ENCODE measurements at regions not wholly inside any gene's neighbourhood (a gene's known extent, or its start where the extent isn't known, plus 50 kb on each side); places are given as distances from the start of the nearest gene placed in this dataset.

GRCh38 chr3:144496141-144496835, 524.7 kb downstream of the DIPK2A start:
- Histone ChIP-seq H3K9me3 (ENCODE audit: control insufficient read depth in 4 of 4, low read length in 3 of 4) (no peaks in the 10 kb centered on the region), H3K27ac (ENCODE audit: low read depth in 1 of 2, low read length in 2 of 2) (no peak overlapping the region), H3K36me3 (ENCODE audit: control insufficient read depth in 4 of 4, insufficient read depth in 3 of 4, low read depth in 1 of 4, low read length in 3 of 4) (no peaks in the 10 kb centered on the region), H3K4me1 (ENCODE audit: control insufficient read depth in 4 of 4, insufficient read depth in 4 of 4, low read length in 3 of 4) (no peaks in the 10 kb centered on the region), H3K4me3 (ENCODE audit: low read depth in 1 of 3, low read length in 3 of 3) (no peak overlapping the region), H3K27me3 (ENCODE audit: control insufficient read depth in 4 of 4, insufficient read depth in 4 of 4, low read length in 3 of 4) (no peaks in the 10 kb centered on the region), H3K9ac (ENCODE audit: low read depth in 1 of 2, low read length in 2 of 2) (no peak overlapping the region)
- 76% methylated on average over 4 of the region's 4 CpGs for WGBS
- no peak for TF ChIP-seq HNF4G (IDR thresholded peaks at IDR 0.05)
- TF ChIP-seq, protein P1, sequence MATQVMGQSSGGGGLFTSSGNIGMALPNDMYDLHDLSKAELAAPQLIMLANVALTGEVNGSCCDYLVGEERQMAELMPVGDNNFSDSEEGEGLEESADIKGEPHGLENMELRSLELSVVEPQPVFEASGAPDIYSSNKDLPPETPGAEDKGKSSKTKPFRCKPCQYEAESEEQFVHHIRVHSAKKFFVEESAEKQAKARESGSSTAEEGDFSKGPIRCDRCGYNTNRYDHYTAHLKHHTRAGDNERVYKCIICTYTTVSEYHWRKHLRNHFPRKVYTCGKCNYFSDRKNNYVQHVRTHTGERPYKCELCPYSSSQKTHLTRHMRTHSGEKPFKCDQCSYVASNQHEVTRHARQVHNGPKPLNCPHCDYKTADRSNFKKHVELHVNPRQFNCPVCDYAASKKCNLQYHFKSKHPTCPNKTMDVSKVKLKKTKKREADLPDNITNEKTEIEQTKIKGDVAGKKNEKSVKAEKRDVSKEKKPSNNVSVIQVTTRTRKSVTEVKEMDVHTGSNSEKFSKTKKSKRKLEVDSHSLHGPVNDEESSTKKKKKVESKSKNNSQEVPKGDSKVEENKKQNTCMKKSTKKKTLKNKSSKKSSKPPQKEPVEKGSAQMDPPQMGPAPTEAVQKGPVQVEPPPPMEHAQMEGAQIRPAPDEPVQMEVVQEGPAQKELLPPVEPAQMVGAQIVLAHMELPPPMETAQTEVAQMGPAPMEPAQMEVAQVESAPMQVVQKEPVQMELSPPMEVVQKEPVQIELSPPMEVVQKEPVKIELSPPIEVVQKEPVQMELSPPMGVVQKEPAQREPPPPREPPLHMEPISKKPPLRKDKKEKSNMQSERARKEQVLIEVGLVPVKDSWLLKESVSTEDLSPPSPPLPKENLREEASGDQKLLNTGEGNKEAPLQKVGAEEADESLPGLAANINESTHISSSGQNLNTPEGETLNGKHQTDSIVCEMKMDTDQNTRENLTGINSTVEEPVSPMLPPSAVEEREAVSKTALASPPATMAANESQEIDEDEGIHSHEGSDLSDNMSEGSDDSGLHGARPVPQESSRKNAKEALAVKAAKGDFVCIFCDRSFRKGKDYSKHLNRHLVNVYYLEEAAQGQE (IDR thresholded peaks at IDR 0.05) = no peak
- TF ChIP-seq FOXA1 (IDR thresholded peaks at IDR 0.05) = no peak
- no peak for TF ChIP-seq GABPA (IDR thresholded peaks at IDR 0.05 in 1 of 2, conservative IDR thresholded peaks at IDR 0.05 in 1 of 2)
- TF ChIP-seq EGR1 (IDR thresholded peaks at IDR 0.05; ENCODE audit: low read depth in 2 of 2) = no peak
- no peak for TF ChIP-seq CTCF (IDR thresholded peaks at IDR 0.05; ENCODE audit: low read depth, low read length, missing input control)
- TF ChIP-seq YY1 (IDR thresholded peaks at IDR 0.05) = no peak
- TF ChIP-seq RAD21 (IDR thresholded peaks at IDR 0.05) = no peak
- no peak for TF ChIP-seq JUND (IDR thresholded peaks at IDR 0.05)
- TF ChIP-seq SP1 (IDR thresholded peaks at IDR 0.05) = no peak
- no peak for TF ChIP-seq RXRA (IDR thresholded peaks at IDR 0.05)
- TF ChIP-seq, protein P2, sequence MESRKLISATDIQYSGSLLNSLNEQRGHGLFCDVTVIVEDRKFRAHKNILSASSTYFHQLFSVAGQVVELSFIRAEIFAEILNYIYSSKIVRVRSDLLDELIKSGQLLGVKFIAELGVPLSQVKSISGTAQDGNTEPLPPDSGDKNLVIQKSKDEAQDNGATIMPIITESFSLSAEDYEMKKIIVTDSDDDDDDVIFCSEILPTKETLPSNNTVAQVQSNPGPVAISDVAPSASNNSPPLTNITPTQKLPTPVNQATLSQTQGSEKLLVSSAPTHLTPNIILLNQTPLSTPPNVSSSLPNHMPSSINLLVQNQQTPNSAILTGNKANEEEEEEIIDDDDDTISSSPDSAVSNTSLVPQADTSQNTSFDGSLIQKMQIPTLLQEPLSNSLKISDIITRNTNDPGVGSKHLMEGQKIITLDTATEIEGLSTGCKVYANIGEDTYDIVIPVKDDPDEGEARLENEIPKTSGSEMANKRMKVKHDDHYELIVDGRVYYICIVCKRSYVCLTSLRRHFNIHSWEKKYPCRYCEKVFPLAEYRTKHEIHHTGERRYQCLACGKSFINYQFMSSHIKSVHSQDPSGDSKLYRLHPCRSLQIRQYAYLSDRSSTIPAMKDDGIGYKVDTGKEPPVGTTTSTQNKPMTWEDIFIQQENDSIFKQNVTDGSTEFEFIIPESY (IDR thresholded peaks at IDR 0.05) = no peak
- no peak for TF ChIP-seq NR2F2 (IDR thresholded peaks at IDR 0.05)
- no peak for TF ChIP-seq FOXA2 (IDR thresholded peaks at IDR 0.05)
- no peak for TF ChIP-seq HNF4A (conservative IDR thresholded peaks at IDR 0.05)
- TF ChIP-seq, protein P3, sequence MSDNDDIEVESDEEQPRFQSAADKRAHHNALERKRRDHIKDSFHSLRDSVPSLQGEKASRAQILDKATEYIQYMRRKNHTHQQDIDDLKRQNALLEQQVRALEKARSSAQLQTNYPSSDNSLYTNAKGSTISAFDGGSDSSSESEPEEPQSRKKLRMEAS (IDR thresholded peaks at IDR 0.05) = no peak
- no peak for TF ChIP-seq ATF3 (IDR thresholded peaks at IDR 0.05)
- TF ChIP-seq TAF1 (conservative IDR thresholded peaks at IDR 0.05) = no peak
- DNase-seq (ENCODE audit: low spot score) = no peak
